GM12875 (cell line): ENCODE measurements at regions not wholly inside any gene's neighbourhood (a gene's known extent, or its start where the extent isn't known, plus 50 kb on each side); places are given as distances from the start of the nearest gene placed in this dataset.

ENCODE experiments used
- H3K4me3 ChIP-seq: one replicate; pipeline ENCODE4 v1.5.1; 2011; ENCODE audit warnings: low read depth, low read length, control low read depth
- TF ChIP-seq, protein P1 (sequence below): IDR thresholded peaks from 2 replicates; pipeline ENCODE4 v1.5.1; 2011; ENCODE audit warnings: low read depth, mild to moderate bottlenecking, control low read depth, inconsistent platforms, low read length, moderate library complexity, borderline replicate concordance; ENCODE audit not compliant: insufficient read depth

DNA sequence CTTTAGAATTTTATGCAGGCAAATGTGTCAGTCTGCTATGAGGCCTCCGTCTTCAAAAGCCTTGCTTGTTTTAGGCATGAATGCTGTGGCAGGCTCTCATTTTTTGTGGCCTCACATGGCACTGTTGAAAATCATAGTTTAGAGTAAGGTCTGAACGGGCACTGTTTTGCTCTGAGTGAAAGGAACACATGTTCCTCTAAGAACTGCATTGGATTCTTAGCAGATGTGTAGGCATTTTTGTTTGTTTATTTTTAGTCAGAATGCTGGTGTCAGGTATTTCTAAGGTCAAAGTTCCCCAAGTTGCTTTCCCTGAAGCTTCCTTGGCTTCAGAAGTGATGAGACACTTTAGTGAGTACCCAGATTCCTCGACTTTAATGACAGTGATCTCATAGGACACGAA lies 173.7 kb downstream of the HS3ST3B1 start:
- H3K4me3 ChIP-seq: no peak overlapping the region
- TF ChIP-seq, protein P1, sequence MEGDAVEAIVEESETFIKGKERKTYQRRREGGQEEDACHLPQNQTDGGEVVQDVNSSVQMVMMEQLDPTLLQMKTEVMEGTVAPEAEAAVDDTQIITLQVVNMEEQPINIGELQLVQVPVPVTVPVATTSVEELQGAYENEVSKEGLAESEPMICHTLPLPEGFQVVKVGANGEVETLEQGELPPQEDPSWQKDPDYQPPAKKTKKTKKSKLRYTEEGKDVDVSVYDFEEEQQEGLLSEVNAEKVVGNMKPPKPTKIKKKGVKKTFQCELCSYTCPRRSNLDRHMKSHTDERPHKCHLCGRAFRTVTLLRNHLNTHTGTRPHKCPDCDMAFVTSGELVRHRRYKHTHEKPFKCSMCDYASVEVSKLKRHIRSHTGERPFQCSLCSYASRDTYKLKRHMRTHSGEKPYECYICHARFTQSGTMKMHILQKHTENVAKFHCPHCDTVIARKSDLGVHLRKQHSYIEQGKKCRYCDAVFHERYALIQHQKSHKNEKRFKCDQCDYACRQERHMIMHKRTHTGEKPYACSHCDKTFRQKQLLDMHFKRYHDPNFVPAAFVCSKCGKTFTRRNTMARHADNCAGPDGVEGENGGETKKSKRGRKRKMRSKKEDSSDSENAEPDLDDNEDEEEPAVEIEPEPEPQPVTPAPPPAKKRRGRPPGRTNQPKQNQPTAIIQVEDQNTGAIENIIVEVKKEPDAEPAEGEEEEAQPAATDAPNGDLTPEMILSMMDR: no peak

DNA sequence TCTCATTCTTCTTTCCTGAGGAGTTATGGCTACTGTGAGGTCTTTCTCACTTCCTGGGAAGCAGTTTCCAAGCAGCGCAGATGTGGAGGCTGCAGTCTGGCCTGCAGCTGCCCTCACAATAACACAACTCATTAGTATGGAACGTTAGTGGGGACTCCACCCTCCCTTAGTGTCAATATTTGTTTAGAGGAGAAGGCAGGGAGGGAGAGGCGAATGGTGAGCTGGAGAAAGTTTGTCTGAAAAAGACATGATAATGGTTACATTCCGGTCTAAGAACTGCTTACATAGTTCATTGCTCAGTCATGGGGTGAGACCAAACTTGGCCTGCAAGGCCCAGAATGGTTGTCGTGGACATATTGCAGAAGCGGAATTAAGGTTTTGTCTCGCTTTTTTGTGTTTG lies 170.2 kb downstream of the HS3ST3B1 start:
- TF ChIP-seq, protein P1: no peak
- H3K4me3 ChIP-seq: no peak overlapping the region

DNA sequence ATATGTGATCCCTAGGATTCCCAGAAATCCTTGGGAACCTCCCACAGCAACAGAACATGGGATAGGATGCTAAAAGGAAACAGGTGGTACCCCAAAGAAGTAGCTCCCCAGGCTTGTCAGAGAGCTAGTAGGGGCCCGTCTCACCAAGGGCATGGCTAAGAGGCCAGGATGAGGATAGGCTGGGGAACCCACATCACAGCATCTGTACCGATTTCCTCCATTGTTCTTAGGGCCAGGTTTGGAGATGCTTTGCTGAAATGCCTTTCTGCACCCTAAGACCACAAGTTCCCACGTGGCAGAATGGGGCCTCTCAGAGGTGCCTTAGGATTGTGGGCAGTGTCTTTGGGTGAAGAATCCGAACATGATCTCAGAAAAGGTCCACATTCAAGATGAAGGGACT lies 169.5 kb downstream of the HS3ST3B1 start:
- no peak overlapping the region for H3K4me3 ChIP-seq
- TF ChIP-seq, protein P1: no peak

DNA sequence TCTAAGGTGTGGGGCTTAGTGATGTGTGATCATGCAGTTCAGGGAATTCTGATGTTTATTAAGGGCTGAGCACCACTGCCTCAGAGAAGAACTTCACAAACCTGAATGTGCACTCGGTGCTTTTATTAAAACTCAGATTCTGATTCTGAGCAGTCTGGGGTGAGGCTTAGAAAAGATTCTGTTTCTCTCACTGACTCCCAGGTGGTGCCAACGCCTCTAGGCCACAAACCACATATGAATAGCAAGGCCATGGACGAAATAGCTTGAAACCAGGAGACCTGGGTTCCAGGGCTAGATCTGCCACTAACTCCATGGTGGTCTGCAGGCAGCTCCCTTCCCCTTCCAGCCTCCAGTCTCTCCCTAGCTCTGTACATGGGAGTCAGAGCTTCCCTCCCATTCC lies 169.1 kb downstream of the HS3ST3B1 start:
- TF ChIP-seq, protein P1: no peak

DNA sequence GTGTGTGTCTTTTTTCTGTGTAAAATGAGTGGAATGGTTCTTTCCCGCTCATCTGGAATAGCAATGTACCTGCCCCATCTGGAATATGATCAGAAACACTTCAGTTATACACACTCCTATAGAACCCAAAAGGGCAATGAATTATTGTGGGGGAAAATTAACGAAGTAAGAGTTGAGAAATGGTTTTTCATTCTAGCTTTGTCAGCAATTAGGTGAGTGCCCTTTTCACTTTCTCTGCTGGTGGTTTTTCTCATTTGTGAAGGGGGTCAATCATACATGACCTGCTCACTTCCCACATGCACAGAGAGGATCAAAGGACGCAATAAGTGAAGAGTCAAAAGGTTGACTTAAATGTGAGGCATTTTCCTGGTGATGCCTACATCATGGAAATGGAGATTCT lies 168.0 kb downstream of the HS3ST3B1 start:
- TF ChIP-seq, protein P1: no peak
- H3K4me3 ChIP-seq: no peak overlapping the region

More for the DNA sequence above, 169.1 kb downstream of the HS3ST3B1 start:
- H3K4me3 ChIP-seq: no peak overlapping the region

DNA sequence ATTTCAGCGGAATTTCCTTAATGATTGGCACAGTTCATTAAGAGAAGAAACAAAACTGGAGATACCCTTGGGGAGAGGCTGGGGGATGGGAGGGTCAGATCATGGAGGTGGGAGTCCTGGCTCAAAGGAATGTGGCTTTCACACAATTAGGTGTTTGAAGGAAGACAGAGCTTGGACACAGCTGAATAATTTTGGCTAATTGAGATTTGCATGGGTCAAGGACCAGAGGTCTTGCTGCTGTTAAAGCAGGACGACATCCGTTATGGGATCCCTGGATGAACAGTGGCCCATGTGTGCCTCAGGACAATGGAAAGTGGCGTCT lies 160.3 kb downstream of the HS3ST3B1 start:
- TF ChIP-seq, protein P1: no peak
- H3K4me3 ChIP-seq: no peak overlapping the region

DNA sequence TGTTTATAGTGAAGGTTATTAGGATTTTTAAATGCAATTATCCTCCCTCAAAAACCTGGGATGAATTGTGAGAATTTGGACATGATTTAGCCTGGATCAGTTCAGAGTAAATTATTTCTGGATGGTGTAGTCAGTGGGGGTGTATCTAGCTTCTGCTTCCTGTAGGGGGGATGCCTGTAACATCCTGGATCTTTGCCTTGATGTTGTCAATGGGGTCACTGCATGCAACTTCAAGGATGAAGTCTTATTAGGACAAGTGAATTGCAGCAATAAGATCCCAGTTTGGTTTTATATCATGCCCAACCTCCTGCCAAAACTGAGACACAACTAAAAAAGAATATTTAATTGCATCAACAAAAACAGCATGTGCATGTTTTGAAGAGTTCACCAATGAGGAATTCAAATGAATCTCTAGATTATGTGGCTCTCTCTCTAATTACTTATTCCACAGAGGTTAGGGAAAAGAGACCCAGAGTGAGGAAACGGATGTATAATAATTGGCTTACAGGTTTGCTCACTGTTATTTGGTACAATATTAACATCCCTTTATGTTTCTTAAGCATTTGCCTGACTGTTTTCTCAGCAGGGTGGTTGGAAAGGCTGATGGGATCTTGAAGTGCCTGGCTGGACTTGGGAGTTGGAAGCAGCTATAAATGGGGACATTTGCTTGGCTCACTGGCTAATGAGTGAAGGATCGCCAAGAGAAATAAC lies 159.8 kb downstream of the HS3ST3B1 start:
- TF ChIP-seq, protein P1: no peak
- H3K4me3 ChIP-seq: no peak overlapping the region
